Loucy (cell line): ENCODE measurements at regions not wholly inside any gene's neighbourhood (a gene's known extent, or its start where the extent isn't known, plus 50 kb on each side); places are given as distances from the start of the nearest gene placed in this dataset.

ENCODE experiments used
- EZH2phosphoT487 ChIP-seq: fragments of 200-600 bp; IDR thresholded peaks from 2 replicates; pipeline ENCODE4 v1.6.1; 2018; ENCODE audit warnings: antibody characterized with exemption, mild to moderate bottlenecking, moderate library complexity, borderline replicate concordance
- TF ChIP-seq, protein P1 (sequence below): fragments of 200-600 bp; sonication (generic); conservative IDR thresholded peaks from 2 replicates; pipeline ENCODE4 v1.5.1; 2014; ENCODE audit warnings: mild to moderate bottlenecking, antibody characterized with exemption, low read length

GRCh38 chrX:39782276-39782675 lies 315.5 kb downstream of the BCOR start:
- TF ChIP-seq, protein P1, sequence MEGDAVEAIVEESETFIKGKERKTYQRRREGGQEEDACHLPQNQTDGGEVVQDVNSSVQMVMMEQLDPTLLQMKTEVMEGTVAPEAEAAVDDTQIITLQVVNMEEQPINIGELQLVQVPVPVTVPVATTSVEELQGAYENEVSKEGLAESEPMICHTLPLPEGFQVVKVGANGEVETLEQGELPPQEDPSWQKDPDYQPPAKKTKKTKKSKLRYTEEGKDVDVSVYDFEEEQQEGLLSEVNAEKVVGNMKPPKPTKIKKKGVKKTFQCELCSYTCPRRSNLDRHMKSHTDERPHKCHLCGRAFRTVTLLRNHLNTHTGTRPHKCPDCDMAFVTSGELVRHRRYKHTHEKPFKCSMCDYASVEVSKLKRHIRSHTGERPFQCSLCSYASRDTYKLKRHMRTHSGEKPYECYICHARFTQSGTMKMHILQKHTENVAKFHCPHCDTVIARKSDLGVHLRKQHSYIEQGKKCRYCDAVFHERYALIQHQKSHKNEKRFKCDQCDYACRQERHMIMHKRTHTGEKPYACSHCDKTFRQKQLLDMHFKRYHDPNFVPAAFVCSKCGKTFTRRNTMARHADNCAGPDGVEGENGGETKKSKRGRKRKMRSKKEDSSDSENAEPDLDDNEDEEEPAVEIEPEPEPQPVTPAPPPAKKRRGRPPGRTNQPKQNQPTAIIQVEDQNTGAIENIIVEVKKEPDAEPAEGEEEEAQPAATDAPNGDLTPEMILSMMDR, result no peak
- no peak for TF ChIP-seq EZH2phosphoT487
